ENCODE measurements at regions not wholly inside any gene's neighbourhood (a gene's known extent, or its start where the extent isn't known, plus 50 kb on each side); places are given as distances from the start of the nearest gene placed in this dataset.

DNA sequence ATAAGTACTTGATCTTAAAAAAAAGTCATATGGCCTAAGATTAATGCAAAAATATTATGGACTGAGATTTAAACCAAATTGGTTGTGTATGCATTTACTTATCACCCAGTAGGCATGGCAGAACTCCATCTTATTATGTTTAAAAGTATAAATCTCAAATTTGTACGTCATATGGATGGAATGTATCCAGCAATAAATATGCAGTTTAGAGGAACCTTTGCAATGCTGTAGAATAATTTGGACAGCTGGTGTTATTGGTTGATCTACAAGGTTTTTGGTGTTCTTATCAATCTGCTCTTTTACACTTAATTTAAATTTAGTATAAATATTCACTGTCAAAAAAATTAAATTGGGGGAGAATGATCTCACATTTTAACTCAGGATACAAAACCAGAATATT, 640.2 kb downstream of the SATB2 start:
- no peak for DNase-seq
- no peaks in the 10 kb centered on the region for H3K9me3 ChIP-seq (ENCODE audit: control extremely low read depth in 1 of 5, control insufficient read depth in 4 of 5, insufficient read depth in 2 of 5, low read depth in 1 of 5, low read length in 4 of 5)
- H3K27ac ChIP-seq (ENCODE audit: insufficient read depth in 1 of 2, low read depth in 1 of 2, low read length in 2 of 2, poor library complexity in 1 of 2, severe bottlenecking in 2 of 2), result no peak overlapping the region
- no peaks in the 10 kb centered on the region for H3K4me1 ChIP-seq (ENCODE audit: control extremely low read depth in 1 of 4, control insufficient read depth in 4 of 4, insufficient read depth in 4 of 4, low read length in 3 of 4)
- ChIA-PET POLR2A (no interaction called here), CTCF (no interaction called here)
- WGBS (ENCODE audit: insufficient coverage), result no CpG with 5 or more reads among the region's 1 CpG
- peaks cover 0 to 3% (median 0%) of the 10 kb centered on the region in 5 experiments for H3K27me3 ChIP-seq (replicated peaks in 2 of 5; ENCODE audit: control insufficient read depth in 4 of 5, insufficient read depth in 5 of 5, low read length in 4 of 5)
- H3K4me3 ChIP-seq (ENCODE audit: control insufficient read depth in 1 of 7, extremely low read depth in 1 of 7, insufficient read depth in 4 of 7, low read depth in 2 of 7, low read length in 6 of 7), result no peak overlapping the region
- H3K36me3 ChIP-seq (ENCODE audit: control insufficient read depth in 4 of 4, insufficient read depth in 4 of 4, low read length in 3 of 4), result no peaks in the 10 kb centered on the region

DNA sequence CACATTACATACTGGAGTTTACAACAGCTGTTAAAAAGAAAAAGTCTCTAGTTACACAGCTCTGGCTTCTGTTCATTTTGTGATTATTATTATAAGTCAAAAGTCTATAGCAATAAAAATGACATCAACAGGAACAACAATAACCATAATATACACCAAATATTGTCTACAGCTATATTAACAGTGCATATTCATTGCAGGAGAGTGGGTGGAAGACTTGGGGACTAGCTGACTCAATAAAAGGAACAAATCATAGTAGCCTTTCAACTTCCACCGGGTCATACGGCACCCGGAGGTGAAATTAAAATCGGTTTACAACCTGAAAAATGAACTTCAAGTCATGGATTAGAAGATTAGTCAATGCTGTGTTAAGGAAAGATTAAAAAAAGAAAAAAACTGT, 642.1 kb downstream of the SATB2 start:
- POLR2A ChIA-PET, result no interaction called here
- 95% methylated on average over 4 of the region's 4 CpGs for WGBS (ENCODE audit: insufficient coverage)
- H3K27me3 ChIP-seq (replicated peaks in 2 of 5; ENCODE audit: control insufficient read depth in 4 of 5, insufficient read depth in 5 of 5, low read length in 4 of 5), result peaks cover 0 to 3% (median 0%) of the 10 kb centered on the region in 5 experiments

DNA sequence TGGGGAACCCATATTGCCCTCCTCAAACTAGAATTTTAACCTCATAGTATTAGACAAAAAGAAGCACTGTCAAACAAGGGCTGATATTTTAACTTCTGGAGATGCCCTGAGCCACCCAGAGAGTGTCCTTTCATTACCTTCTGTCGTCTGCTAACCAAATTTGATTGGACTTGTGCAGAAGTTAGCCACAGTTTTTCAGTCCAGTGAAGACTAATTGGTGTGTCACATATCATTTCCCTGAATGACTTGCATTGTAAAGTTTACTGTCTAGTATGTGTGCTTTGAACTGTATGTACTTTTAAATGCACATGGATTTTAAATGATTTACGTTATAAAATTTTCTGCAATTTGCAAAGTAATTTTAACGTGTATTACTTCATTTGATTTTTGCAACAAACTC, 646.5 kb downstream of the SATB2 start:
- Histone ChIP-seq H3K9me3 (ENCODE audit: control extremely low read depth in 1 of 5, control insufficient read depth in 4 of 5, insufficient read depth in 2 of 5, low read depth in 1 of 5, low read length in 4 of 5) (no peaks in the 10 kb centered on the region), H3K4me3 (ENCODE audit: control insufficient read depth in 1 of 7, extremely low read depth in 1 of 7, insufficient read depth in 4 of 7, low read depth in 2 of 7, low read length in 6 of 7) (no peak overlapping the region), H3K27me3 (replicated peaks in 2 of 5; ENCODE audit: control insufficient read depth in 4 of 5, insufficient read depth in 5 of 5, low read length in 4 of 5) (no peaks in the 10 kb centered on the region), H3K36me3 (ENCODE audit: control insufficient read depth in 4 of 4, insufficient read depth in 4 of 4, low read length in 3 of 4) (no peaks in the 10 kb centered on the region), H3K4me1 (ENCODE audit: control extremely low read depth in 1 of 4, control insufficient read depth in 4 of 4, insufficient read depth in 4 of 4, low read length in 3 of 4) (no peaks in the 10 kb centered on the region), H3K27ac (ENCODE audit: insufficient read depth in 1 of 2, low read depth in 1 of 2, low read length in 2 of 2, poor library complexity in 1 of 2, severe bottlenecking in 2 of 2) (no peak overlapping the region)
- ChIA-PET CTCF (no interaction called here), POLR2A (no interaction called here)
- DNase-seq, result no peak
- 100% methylated on average over 3 of the region's 3 CpGs for WGBS (ENCODE audit: insufficient coverage)

More for the DNA sequence above, 642.1 kb downstream of the SATB2 start:
- DNase-seq, result no peak
- H3K4me3 ChIP-seq (ENCODE audit: control insufficient read depth in 1 of 7, extremely low read depth in 1 of 7, insufficient read depth in 4 of 7, low read depth in 2 of 7, low read length in 6 of 7), result no peak overlapping the region
- no peak overlapping the region for H3K27ac ChIP-seq (ENCODE audit: insufficient read depth in 1 of 2, low read depth in 1 of 2, low read length in 2 of 2, poor library complexity in 1 of 2, severe bottlenecking in 2 of 2)
- no peaks in the 10 kb centered on the region for H3K36me3 ChIP-seq (ENCODE audit: control insufficient read depth in 4 of 4, insufficient read depth in 4 of 4, low read length in 3 of 4)
- no peaks in the 10 kb centered on the region for H3K9me3 ChIP-seq (ENCODE audit: control extremely low read depth in 1 of 5, control insufficient read depth in 4 of 5, insufficient read depth in 2 of 5, low read depth in 1 of 5, low read length in 4 of 5)
- CTCF ChIA-PET, result interaction anchor here (0.7 to 1.1 kb wide), 2 partner anchors 18 to 23 kb away, joined by 3 read pairs; no protein-coding TSS in a partner anchor
- no peaks in the 10 kb centered on the region for H3K4me1 ChIP-seq (ENCODE audit: control extremely low read depth in 1 of 4, control insufficient read depth in 4 of 4, insufficient read depth in 4 of 4, low read length in 3 of 4)

DNA sequence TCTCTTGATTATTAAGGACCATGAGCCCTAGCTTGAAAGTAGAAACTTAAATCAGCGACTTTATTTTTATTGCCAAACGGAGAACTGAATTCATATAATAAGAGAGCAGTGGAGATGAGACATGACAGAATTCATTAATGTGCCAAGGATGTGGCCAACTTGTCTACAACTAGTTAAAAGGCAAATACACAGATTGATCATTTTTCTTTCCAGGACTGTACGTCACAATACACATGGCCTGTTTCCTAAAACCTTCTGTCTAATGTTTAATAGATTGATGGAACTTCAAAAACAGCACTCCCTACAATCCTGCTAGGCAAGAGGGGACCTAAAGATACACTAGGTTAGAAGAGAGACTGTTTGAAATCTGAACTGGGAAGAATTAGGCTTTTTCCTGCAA, 647.8 kb downstream of the SATB2 start:
- Histone ChIP-seq H3K27me3 (replicated peaks in 2 of 5; ENCODE audit: control insufficient read depth in 4 of 5, insufficient read depth in 5 of 5, low read length in 4 of 5) (no peaks in the 10 kb centered on the region), H3K4me3 (ENCODE audit: control insufficient read depth in 1 of 7, extremely low read depth in 1 of 7, insufficient read depth in 4 of 7, low read depth in 2 of 7, low read length in 6 of 7) (no peak overlapping the region), H3K36me3 (ENCODE audit: control insufficient read depth in 4 of 4, insufficient read depth in 4 of 4, low read length in 3 of 4) (no peaks in the 10 kb centered on the region), H3K9me3 (ENCODE audit: control extremely low read depth in 1 of 5, control insufficient read depth in 4 of 5, insufficient read depth in 2 of 5, low read depth in 1 of 5, low read length in 4 of 5) (no peaks in the 10 kb centered on the region), H3K27ac (ENCODE audit: insufficient read depth in 1 of 2, low read depth in 1 of 2, low read length in 2 of 2, poor library complexity in 1 of 2, severe bottlenecking in 2 of 2) (no peak overlapping the region), H3K4me1 (ENCODE audit: control extremely low read depth in 1 of 4, control insufficient read depth in 4 of 4, insufficient read depth in 4 of 4, low read length in 3 of 4) (no peaks in the 10 kb centered on the region)
- ChIA-PET CTCF (no interaction called here), POLR2A (no interaction called here)
- DNase-seq, result no peak
- 100% methylated on average over 1 of the region's 3 CpGs for WGBS (ENCODE audit: insufficient coverage)

DNA sequence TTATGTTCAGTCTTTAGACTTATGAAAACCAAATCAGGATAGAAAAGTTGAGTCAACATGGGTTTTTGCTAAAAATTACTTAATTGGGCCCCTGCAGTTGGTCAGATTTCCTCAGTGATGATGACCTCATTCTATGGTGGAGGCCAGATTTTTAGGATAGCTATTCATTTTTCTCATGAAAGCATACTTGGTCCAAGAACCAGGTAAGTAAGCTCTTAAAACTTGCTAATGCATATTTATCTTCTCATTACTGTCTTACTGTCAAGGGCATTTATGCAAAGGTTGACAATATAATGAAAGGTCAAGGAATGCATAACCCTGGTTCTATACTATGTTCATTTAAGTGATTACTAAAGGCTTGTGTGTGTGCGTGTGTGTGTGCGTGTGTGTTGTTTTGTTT, 650.6 kb downstream of the SATB2 start:
- Histone ChIP-seq H3K27ac (ENCODE audit: insufficient read depth in 1 of 2, low read depth in 1 of 2, low read length in 2 of 2, poor library complexity in 1 of 2, severe bottlenecking in 2 of 2) (no peak overlapping the region), H3K27me3 (replicated peaks in 2 of 5; ENCODE audit: control insufficient read depth in 4 of 5, insufficient read depth in 5 of 5, low read length in 4 of 5) (no peaks in the 10 kb centered on the region), H3K36me3 (ENCODE audit: control insufficient read depth in 4 of 4, insufficient read depth in 4 of 4, low read length in 3 of 4) (no peaks in the 10 kb centered on the region), H3K4me3 (ENCODE audit: control insufficient read depth in 1 of 7, extremely low read depth in 1 of 7, insufficient read depth in 4 of 7, low read depth in 2 of 7, low read length in 6 of 7) (no peak overlapping the region), H3K9me3 (ENCODE audit: control extremely low read depth in 1 of 5, control insufficient read depth in 4 of 5, insufficient read depth in 2 of 5, low read depth in 1 of 5, low read length in 4 of 5) (no peaks in the 10 kb centered on the region), H3K4me1 (ENCODE audit: control extremely low read depth in 1 of 4, control insufficient read depth in 4 of 4, insufficient read depth in 4 of 4, low read length in 3 of 4) (no peaks in the 10 kb centered on the region)
- CTCF ChIA-PET, result no interaction called here
- 90% methylated on average over 2 of the region's 2 CpGs for WGBS (ENCODE audit: insufficient coverage)
- POLR2A ChIA-PET, result no interaction called here
- no peak for DNase-seq

DNA sequence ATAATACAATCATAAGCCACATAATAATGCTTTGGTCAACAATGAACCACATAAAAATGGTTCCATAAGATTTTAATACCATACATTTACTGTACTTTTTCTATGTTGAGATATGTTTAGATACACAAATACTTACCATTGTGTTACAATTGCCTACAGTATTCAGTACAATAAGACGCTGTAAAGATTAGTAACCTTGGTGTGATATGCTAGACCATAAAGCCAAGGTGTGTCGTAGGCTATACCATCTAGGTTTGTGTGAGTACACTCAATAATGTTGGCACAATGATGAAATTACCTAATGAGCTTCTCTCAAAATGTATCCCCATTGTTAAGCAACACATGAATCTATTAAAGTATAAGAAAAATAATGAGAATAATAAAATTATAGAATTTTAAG, 662.3 kb downstream of the SATB2 start:
- no peak for DNase-seq
- no peaks in the 10 kb centered on the region for H3K27me3 ChIP-seq (replicated peaks in 2 of 5; ENCODE audit: control insufficient read depth in 4 of 5, insufficient read depth in 5 of 5, low read length in 4 of 5)
- no peaks in the 10 kb centered on the region for H3K36me3 ChIP-seq (ENCODE audit: control insufficient read depth in 4 of 4, insufficient read depth in 4 of 4, low read length in 3 of 4)
- POLR2A ChIA-PET, result no interaction called here
- no peaks in the 10 kb centered on the region for H3K9me3 ChIP-seq (ENCODE audit: control extremely low read depth in 1 of 5, control insufficient read depth in 4 of 5, insufficient read depth in 2 of 5, low read depth in 1 of 5, low read length in 4 of 5)
- CTCF ChIA-PET, result no interaction called here
- no peaks in the 10 kb centered on the region for H3K4me1 ChIP-seq (ENCODE audit: control extremely low read depth in 1 of 4, control insufficient read depth in 4 of 4, insufficient read depth in 4 of 4, low read length in 3 of 4)
- no peak overlapping the region for H3K4me3 ChIP-seq (ENCODE audit: control insufficient read depth in 1 of 7, extremely low read depth in 1 of 7, insufficient read depth in 4 of 7, low read depth in 2 of 7, low read length in 6 of 7)
- no peak overlapping the region for H3K27ac ChIP-seq (ENCODE audit: insufficient read depth in 1 of 2, low read depth in 1 of 2, low read length in 2 of 2, poor library complexity in 1 of 2, severe bottlenecking in 2 of 2)
- WGBS (ENCODE audit: insufficient coverage), result no CpG with 5 or more reads among the region's 2 CpGs

DNA sequence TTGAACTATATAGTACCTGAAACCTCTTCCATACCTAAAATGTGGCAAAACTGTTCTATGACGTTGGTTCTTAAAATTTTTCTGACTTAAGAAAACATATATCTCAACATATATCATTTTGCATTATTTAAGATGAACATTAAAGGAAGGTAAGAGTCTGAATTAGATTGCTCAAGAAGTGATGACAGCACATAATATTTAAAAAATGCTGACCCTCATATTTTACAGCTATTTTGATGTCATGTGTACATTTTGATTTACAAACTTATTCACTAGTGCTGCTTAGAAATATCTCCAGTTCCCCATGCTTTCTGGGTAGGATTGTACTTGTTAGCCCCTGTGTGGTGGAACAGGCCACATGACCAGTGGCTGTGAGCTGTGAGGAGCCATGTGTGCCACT, 666.1 kb downstream of the SATB2 start:
- Histone ChIP-seq H3K4me1 (ENCODE audit: control extremely low read depth in 1 of 4, control insufficient read depth in 4 of 4, insufficient read depth in 4 of 4, low read length in 3 of 4) (no peaks in the 10 kb centered on the region), H3K9me3 (ENCODE audit: control extremely low read depth in 1 of 5, control insufficient read depth in 4 of 5, insufficient read depth in 2 of 5, low read depth in 1 of 5, low read length in 4 of 5) (no peaks in the 10 kb centered on the region), H3K36me3 (ENCODE audit: control insufficient read depth in 4 of 4, insufficient read depth in 4 of 4, low read length in 3 of 4) (no peaks in the 10 kb centered on the region), H3K4me3 (ENCODE audit: control insufficient read depth in 1 of 7, extremely low read depth in 1 of 7, insufficient read depth in 4 of 7, low read depth in 2 of 7, low read length in 6 of 7) (no peak overlapping the region), H3K27ac (ENCODE audit: insufficient read depth in 1 of 2, low read depth in 1 of 2, low read length in 2 of 2, poor library complexity in 1 of 2, severe bottlenecking in 2 of 2) (no peak overlapping the region), H3K27me3 (replicated peaks in 2 of 5; ENCODE audit: control insufficient read depth in 4 of 5, insufficient read depth in 5 of 5, low read length in 4 of 5) (no peaks in the 10 kb centered on the region)
- DNase-seq, result no peak
- no CpG with 5 or more reads among the region's 1 CpG for WGBS (ENCODE audit: insufficient coverage)
- POLR2A ChIA-PET, result no interaction called here
- CTCF ChIA-PET, result interaction anchor here (1.5 kb wide), 1 partner anchor 17 kb away, joined by 3 read pairs; no protein-coding TSS in a partner anchor

Measured in common myeloid progenitor, CD34-positive (primary cell).